Sigmoid colon (tissue), 4 donors: ENCODE measurements at regions not wholly inside any gene's neighbourhood (a gene's known extent, or its start where the extent isn't known, plus 50 kb on each side); places are given as distances from the start of the nearest gene placed in this dataset.

Experiments
- CTCF ChIP-seq, 4 experiments: fragments of 450-650 bp in 3 of 4; fragments of 200-600 bp in 1 of 4; IDR thresholded peaks; one replicate each; pipeline ENCODE4 v1.5.1; 2016 to 2019; ENCODE audit warnings: antibody characterized with exemption in 4 of 4, mild to moderate bottlenecking in 3 of 4, moderate library complexity in 2 of 4
- POLR2A ChIP-seq, 2 donors: fragments of 450-650 bp; IDR thresholded peaks; one replicate each; pipeline ENCODE4 v1.6.1; 2016; ENCODE audit warnings: antibody characterized with exemption in 2 of 2, mild to moderate bottlenecking in 2 of 2, moderate library complexity in 2 of 2
- POLR2AphosphoS5 ChIP-seq, 4 donors: sonication (generic); formaldehyde crosslinking; IDR thresholded peaks; one replicate each; pipeline ENCODE4 v1.6.1; 2017; ENCODE audit warnings: antibody characterized with exemption in 4 of 4

GRCh38 chr6:2551705-2552104, 199.0 kb downstream of the MYLK4 start:
- no peak for TF ChIP-seq CTCF (IDR thresholded peaks at IDR 0.05)
- no peak for TF ChIP-seq POLR2AphosphoS5 (IDR thresholded peaks at IDR 0.05)
- TF ChIP-seq POLR2A (IDR thresholded peaks at IDR 0.05): no peak
